ENCODE measurements at regions not wholly inside any gene's neighbourhood (a gene's known extent, or its start where the extent isn't known, plus 50 kb on each side); places are given as distances from the start of the nearest gene placed in this dataset.

- DNase-seq (ENCODE audit: low read depth): peak; percentile 32
Measured at GRCh38 chr7:139159900-139160675, 50.6 kb upstream of the ZC3HAV1 start.

- no peak for DNase-seq (ENCODE audit: low read depth)
Measured at GRCh38 chr7:139168479-139168878, 59.0 kb upstream of the ZC3HAV1 start.

GRCh38 chr7:139169816-139170215 is 60.3 kb upstream of the ZC3HAV1 start:
- DNase-seq (ENCODE audit: low read depth): peak; percentile 54

GRCh38 chr7:139172775-139173174 is 58.3 kb upstream of the UBN2 start:
- DNase-seq (ENCODE audit: low read depth): no peak

GRCh38 chr7:139177696-139178095 is 53.3 kb upstream of the UBN2 start:
- DNase-seq (ENCODE audit: low read depth): no peak

GRCh38 chr7:139180700-139181311 is 50.2 kb upstream of the UBN2 start:
- peak; percentile 51 for DNase-seq (ENCODE audit: low read depth)
